IgD-negative memory B cell (primary cell): ENCODE measurements at regions not wholly inside any gene's neighbourhood (a gene's known extent, or its start where the extent isn't known, plus 50 kb on each side); places are given as distances from the start of the nearest gene placed in this dataset.
"Not testable (repeated sequence)": the region's sequence is repeated elsewhere in the genome, so short reads cannot be mapped to it uniquely, and the experiment has no call there.

ENCODE experiments used
- H3K27ac Mint-ChIP-seq, 3 donors: one replicate each; pipeline ENCODE4 v1.8.0; 2020 to 2022; ENCODE audit warnings: mild to moderate bottlenecking in 3 of 3, mixed read lengths in 3 of 3, moderate library complexity in 1 of 3
- H3K27me3 Mint-ChIP-seq: one replicate; pipeline ENCODE4 v1.8.0; 2021; ENCODE audit warnings: mixed read lengths
- H3K36me3 Mint-ChIP-seq: one replicate; pipeline ENCODE4 v1.8.0; 2020; ENCODE audit warnings: mild to moderate bottlenecking, mixed read lengths
- H3K4me1 Mint-ChIP-seq, 3 donors: one replicate each; pipeline ENCODE4 v1.8.0; 2020 to 2022; ENCODE audit warnings: mixed read lengths in 3 of 3, mild to moderate bottlenecking in 1 of 3
- H3K4me3 Mint-ChIP-seq, 4 donors: one replicate each; pipeline ENCODE4 v1.8.0; 2020 to 2022; ENCODE audit warnings: mild to moderate bottlenecking in 4 of 4, mixed read lengths in 4 of 4, moderate library complexity in 3 of 4
- H3K9me3 Mint-ChIP-seq, 3 donors: one replicate each; pipeline ENCODE4 v1.8.0; 2020 to 2021; ENCODE audit warnings: mixed read lengths in 3 of 3, mild to moderate bottlenecking in 1 of 3

DNA sequence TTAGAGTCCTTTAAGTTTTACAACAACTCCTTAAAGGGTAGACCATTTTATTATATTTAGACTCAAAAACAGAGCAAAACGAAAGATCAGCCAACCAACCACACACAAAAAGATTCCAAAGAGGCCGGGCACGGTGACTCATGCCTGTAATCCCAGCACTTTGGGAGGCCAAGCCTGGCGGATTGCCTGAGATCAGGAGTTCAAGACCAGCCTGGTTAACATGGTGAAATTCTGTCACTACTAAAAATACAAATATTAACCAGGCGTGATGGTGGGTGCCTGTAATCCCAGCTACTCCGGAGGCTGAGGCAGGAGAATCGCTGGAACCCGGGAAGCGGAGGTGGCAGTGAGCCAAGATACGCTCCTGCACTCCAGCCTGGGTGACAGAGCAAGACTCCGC, 83.3 kb upstream of the GRIK1 start:
- not testable (repeated sequence) for H3K36me3 Mint-ChIP-seq, H3K9me3 Mint-ChIP-seq, H3K4me1 Mint-ChIP-seq, H3K4me3 Mint-ChIP-seq, H3K27ac Mint-ChIP-seq, H3K27me3 Mint-ChIP-seq

DNA sequence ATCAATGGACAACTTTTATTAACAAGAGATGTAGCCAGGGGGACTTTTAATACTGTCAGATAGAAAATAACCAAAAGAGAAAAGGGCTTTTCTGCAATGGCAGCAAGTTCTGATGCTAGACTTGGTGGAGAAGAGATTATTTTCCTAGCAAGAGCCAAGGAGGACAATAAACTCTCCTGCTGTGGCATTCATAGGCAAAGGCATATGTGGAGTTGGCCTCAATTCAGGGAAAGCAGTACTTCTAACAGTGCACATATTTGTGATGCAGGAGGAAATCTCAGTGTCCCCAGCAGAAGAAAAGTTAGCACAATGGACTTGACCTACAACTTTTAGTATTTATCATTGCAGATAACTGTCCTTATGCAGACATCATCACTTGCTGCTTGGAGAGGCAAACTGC, 75.1 kb upstream of the GRIK1 start:
- H3K27me3 Mint-ChIP-seq: no peaks in the 10 kb centered on the region
- peaks cover 2 to 12% (median 3%) of the 10 kb centered on the region in 3 donors for H3K9me3 Mint-ChIP-seq
- no peak overlapping the region for H3K27ac Mint-ChIP-seq
- no peak overlapping the region for H3K4me3 Mint-ChIP-seq
- H3K36me3 Mint-ChIP-seq: peaks cover 1% of the 10 kb centered on the region
- H3K4me1 Mint-ChIP-seq: no peaks in the 10 kb centered on the region

DNA sequence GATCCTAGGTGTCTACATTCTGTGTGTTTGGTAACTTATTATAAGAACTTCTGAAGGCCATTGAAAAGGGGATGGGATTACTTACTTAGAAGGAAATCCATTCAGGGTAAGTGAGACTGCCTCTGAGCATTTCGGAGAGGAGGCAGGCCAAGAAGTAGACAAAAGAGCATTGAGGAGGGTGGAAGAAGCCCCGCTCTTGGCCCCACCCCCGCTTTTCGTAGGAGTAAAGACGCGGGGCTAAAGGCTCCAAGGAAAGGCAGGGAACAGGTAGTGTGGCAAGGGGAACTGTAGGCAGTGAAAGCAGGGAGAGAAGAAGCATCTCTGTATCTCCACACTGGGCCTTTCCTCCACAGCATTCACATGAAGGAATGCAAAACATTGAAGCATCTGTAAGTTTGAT, 51.8 kb upstream of the GRIK1 start:
- Mint-ChIP-seq H3K27ac (no peak overlapping the region), H3K36me3 (no peaks in the 10 kb centered on the region), H3K9me3 (peaks cover 0 to 2% (median 2%) of the 10 kb centered on the region in 3 donors), H3K4me3 (no peak overlapping the region), H3K4me1 (no peaks in the 10 kb centered on the region), H3K27me3 (no peaks in the 10 kb centered on the region)

DNA sequence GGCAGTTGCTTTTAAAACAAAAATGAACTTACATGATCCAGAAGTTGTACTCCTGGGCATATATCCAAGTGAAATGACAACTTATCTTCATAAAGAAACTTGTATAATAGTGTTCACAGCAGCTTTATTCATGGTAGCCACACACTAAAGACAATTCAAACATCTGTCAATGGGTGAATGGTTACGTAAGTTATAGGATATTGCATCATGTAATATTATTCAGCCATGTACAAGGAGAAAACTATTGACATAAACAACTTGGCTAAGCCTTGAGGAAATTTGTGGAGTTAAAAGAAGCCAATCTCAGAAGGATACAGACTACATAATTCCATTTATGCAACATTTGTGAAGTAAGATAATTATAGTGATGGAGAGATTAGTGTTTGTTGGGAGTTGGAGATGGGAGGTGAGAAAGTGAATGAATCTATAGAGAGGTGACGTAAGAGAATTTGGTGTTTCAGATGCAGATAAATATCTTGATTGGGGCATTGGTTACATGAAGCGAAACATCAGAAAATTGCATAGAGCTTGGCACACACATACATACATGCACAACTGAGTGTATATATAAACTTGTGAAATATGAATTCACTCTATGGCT, 49.9 kb upstream of the GRIK1 start:
- Mint-ChIP-seq H3K4me1 (no peaks in the 10 kb centered on the region), H3K27ac (no peak overlapping the region), H3K4me3 (no peak overlapping the region), H3K36me3 (no peaks in the 10 kb centered on the region), H3K27me3 (no peaks in the 10 kb centered on the region), H3K9me3 (peaks cover 0 to 7% (median 2%) of the 10 kb centered on the region in 3 donors)
